Astrocyte (in vitro differentiated cells and primary cell): ENCODE measurements at regions not wholly inside any gene's neighbourhood (a gene's known extent, or its start where the extent isn't known, plus 50 kb on each side); places are given as distances from the start of the nearest gene placed in this dataset.

Source experiments
- CTCF ChIP-seq: IDR thresholded peaks from 2 replicates; pipeline ENCODE4 v1.5.1; 2011; ENCODE audit warnings: low read depth, mild to moderate bottlenecking, inconsistent platforms, low read length, moderate library complexity; ENCODE audit not compliant: insufficient read depth
- EZH2 ChIP-seq: IDR thresholded peaks from 2 replicates; pipeline ENCODE4 v1.6.1; 2012; ENCODE audit warnings: mild to moderate bottlenecking, low read length, inconsistent platforms; ENCODE audit not compliant: insufficient read depth

- TF ChIP-seq CTCF: no peak
- no peak for TF ChIP-seq EZH2
Observed at GRCh38 chr18:49707599-49707998, 105.7 kb downstream of the ACAA2 start.
